ENCODE measurements at regions not wholly inside any gene's neighbourhood (a gene's known extent, or its start where the extent isn't known, plus 50 kb on each side); places are given as distances from the start of the nearest gene placed in this dataset.

- TF ChIP-seq, protein P1, sequence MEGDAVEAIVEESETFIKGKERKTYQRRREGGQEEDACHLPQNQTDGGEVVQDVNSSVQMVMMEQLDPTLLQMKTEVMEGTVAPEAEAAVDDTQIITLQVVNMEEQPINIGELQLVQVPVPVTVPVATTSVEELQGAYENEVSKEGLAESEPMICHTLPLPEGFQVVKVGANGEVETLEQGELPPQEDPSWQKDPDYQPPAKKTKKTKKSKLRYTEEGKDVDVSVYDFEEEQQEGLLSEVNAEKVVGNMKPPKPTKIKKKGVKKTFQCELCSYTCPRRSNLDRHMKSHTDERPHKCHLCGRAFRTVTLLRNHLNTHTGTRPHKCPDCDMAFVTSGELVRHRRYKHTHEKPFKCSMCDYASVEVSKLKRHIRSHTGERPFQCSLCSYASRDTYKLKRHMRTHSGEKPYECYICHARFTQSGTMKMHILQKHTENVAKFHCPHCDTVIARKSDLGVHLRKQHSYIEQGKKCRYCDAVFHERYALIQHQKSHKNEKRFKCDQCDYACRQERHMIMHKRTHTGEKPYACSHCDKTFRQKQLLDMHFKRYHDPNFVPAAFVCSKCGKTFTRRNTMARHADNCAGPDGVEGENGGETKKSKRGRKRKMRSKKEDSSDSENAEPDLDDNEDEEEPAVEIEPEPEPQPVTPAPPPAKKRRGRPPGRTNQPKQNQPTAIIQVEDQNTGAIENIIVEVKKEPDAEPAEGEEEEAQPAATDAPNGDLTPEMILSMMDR (IDR thresholded peaks at IDR 0.05; ENCODE audit: insufficient read depth, low read length, poor library complexity, severe bottlenecking), result no peak
- no peak for TF ChIP-seq EZH2phosphoT487 (conservative IDR thresholded peaks at IDR 0.05; ENCODE audit: low read length)
These were observed 1602.8 kb upstream of the DDX18 start for GRCh38 chr2:116211719-116212118.
